Right ventricle myocardium inferior (tissue), 1 donor: ENCODE measurements at regions not wholly inside any gene's neighbourhood (a gene's known extent, or its start where the extent isn't known, plus 50 kb on each side); places are given as distances from the start of the nearest gene placed in this dataset.

Experiments
- ATAC-seq: fragments of 200-7000 bp; cut with Tn5 transposase; one replicate; pipeline ENCODE4 v1.9.1; 2020; ENCODE audit warnings: mild to moderate bottlenecking, moderate library complexity
- DNase-seq: peaks from one replicate; pipeline ENCODE4 v3.0.0; 2021; ENCODE audit errors: missing footprints
- intact Hi-C: fragments of 100-400 bp; cut with DNase I; formaldehyde crosslinking; loops from one replicate; pipeline ENCODE4 v1.11.0; 2022
- donor health status: DM: no; HTN: yes; CAD: no; lungs with severe emphysema.

GRCh38 chr2:221810245-221810644 lies 238.1 kb upstream of the EPHA4 start:
- intact Hi-C loops: no loop called here
- ATAC-seq: no peak
- no peak for DNase-seq

GRCh38 chr2:221808488-221808887 lies 236.4 kb upstream of the EPHA4 start:
- intact Hi-C loops: no loop called here
- ATAC-seq: no peak
- DNase-seq: no peak

- intact Hi-C loops: no loop called here
- DNase-seq: no peak
- no peak for ATAC-seq
Measured at GRCh38 chr2:221807706-221808105, 235.6 kb upstream of the EPHA4 start.

- intact Hi-C loops: loop anchor here (5.0 kb wide), 1 partner anchor 175 kb away; no protein-coding TSS in a partner anchor
- DNase-seq (no peak), ATAC-seq (no peak)
Measured at GRCh38 chr2:221802089-221802488, 230.0 kb upstream of the EPHA4 start.

GRCh38 chr2:221792971-221793521 lies 220.9 kb upstream of the EPHA4 start:
- ATAC-seq (no peak), DNase-seq (no peak)
- intact Hi-C loops: no loop called here

DNA sequence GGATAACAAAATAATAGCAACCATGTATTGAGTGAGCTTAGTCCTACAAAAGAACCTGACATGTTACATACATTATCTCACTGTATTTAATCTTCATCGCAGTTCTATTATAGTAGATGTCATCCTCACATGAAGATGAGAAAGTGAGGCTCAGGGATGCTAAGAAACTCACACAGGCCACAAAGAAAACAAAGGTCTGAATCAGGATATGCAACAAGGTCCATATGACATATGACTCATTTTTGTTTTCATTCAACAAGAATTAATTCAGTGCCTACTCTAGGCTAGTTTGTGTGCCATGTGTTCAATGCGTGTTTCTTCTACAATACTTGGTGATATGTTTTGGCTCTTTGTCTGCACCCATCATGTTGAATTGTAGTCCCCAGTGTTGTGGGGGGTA lies 219.7 kb upstream of the EPHA4 start:
- intact Hi-C loops: no loop called here
- DNase-seq (no peak), ATAC-seq (no peak)

DNA sequence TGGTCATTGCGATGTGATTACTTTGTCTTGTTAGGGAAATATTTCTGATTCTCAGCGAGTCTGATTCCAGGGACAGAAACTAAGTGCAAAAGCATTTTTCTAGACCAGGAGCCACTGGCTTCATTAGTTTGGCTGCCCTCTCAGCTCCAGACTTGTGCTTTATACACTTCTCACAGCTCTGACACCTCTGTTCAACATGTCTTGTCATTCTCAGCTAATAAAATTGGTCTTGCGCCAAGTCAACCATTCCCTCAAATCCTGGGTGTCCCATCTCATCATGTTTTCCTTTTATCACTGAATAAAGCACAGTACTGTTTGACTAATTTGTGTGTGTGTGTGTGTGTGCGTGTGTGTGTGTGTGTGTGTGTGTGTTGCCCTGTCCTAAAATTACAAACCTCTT lies 215.5 kb upstream of the EPHA4 start:
- no peak for DNase-seq
- intact Hi-C loops: no loop called here
- no peak for ATAC-seq

DNA sequence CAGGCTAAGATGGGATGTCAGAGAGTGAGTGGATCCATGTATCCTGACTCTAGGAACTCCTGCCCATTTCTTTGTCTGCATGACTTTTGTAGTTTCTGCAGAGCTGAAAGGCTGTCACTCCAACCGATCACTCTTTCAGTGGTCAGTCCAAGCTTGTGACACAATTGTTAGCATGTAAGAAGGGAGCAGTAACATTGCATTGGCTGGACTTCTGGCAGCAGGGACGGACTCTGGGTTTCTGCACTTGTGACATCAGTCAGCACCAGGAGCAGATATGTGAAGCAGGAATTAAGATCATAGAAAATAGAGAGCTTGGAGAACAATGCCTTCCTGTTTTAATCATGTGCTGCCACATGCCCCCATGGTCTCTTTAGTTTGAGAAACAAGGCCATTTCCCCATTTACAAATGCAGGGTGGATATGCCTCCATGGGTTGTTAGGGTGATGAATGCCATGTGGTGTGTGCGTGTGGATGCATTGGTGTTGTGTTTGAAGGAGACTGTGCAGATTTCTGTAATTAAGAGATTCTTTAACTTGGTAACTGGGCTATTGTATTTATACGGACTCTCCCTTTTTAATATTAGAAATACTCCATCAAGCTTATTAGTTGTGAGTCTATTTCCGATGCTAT lies 214.3 kb upstream of the EPHA4 start:
- DNase-seq: no peak
- intact Hi-C loops: no loop called here
- no peak for ATAC-seq

DNA sequence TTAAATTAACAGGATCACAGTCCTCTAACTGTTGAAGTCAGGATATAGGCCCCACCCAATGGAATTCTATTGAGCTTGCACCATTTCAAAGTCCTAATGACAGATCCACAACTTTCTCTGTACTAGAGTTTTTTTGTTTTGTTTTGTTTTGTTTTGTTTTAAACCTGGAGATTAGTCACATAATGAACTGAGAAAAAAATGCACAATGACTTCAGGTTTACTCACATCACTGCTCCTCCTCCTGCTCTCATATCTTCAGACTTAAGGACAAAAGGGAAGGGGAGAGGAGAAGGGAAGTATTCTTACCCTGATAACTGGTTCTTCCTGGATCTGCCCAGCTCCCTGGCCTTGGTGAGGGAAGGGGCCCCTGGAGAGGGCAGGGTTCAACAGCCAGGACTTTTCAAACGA lies 208.2 kb upstream of the EPHA4 start:
- no peak for DNase-seq
- no peak for ATAC-seq
- intact Hi-C loops: no loop called here

DNA sequence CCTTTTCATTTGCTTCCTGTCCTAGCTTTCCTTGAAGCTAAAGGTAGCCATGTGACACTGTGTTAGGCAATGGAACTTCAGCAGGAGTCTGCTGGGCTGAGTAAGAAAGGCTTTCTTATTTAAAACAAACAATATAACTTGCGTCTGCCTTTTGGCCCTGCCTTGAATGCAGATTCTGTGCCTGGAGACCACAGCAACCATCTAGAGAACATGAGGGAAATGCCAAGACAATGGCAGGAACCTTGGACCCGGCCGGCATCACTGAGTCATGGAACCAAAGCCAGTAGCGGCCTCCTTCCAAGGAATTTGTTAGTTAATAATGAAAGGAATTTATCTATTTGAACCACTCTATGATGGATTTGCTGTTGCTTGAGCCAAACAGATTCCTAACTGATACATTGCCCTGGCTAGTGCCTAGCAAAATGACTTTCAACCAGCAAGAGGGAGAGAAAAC lies 207.5 kb upstream of the EPHA4 start:
- intact Hi-C loops: no loop called here
- ATAC-seq (no peak), DNase-seq (no peak)

GRCh38 chr2:221778025-221778424 lies 205.9 kb upstream of the EPHA4 start:
- ATAC-seq (no peak), DNase-seq (no peak)
- intact Hi-C loops: no loop called here

GRCh38 chr2:221777119-221777518 lies 205.0 kb upstream of the EPHA4 start:
- intact Hi-C loops: no loop called here
- DNase-seq: no peak
- no peak for ATAC-seq

DNA sequence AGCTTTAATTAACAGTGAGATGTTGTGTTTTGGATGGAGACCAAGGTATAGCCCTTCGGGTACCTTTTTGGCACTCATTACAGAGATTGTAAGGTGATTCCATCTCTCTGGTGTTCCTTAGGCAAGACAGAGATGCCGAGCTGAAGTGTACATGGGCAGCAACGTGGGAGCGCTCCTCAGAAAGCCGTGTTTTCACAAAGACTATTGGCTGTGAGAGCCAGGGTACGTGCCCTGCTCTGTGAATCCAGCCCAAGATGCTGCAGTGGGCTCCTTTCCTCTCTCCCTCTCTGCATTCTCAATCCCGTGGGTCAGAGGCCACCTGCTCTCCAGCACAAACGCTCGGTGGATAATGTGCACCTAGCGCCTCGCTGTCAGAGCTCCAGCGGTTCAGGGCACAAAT lies 203.0 kb upstream of the EPHA4 start:
- DNase-seq (no peak), ATAC-seq (no peak)
- intact Hi-C loops: no loop called here

DNA sequence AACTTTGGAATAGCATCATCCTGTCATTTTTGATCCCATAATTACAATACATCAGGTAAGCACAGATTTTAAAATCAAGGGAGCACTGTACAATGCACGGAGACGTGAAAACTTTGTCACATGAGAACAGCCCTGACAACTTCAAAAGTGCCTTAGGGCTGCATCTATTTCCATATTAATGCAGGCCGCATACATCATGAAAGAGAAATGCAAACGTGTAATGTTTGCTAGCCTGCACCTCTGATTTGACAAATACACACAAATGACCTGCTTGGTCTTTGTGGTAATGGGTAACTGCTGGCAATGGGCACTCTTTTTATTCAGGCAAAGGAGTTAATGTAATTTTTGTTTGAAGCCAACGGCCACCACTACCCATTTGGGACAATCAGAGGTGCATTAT lies 202.0 kb upstream of the EPHA4 start:
- intact Hi-C loops: no loop called here
- DNase-seq (no peak), ATAC-seq (no peak)

GRCh38 chr2:221771297-221771696 lies 199.2 kb upstream of the EPHA4 start:
- no peak for ATAC-seq
- no peak for DNase-seq
- intact Hi-C loops: no loop called here

- intact Hi-C loops: no loop called here
- ATAC-seq (no peak), DNase-seq (no peak)
Measured at GRCh38 chr2:221767106-221768012, 195.3 kb upstream of the EPHA4 start.

DNA sequence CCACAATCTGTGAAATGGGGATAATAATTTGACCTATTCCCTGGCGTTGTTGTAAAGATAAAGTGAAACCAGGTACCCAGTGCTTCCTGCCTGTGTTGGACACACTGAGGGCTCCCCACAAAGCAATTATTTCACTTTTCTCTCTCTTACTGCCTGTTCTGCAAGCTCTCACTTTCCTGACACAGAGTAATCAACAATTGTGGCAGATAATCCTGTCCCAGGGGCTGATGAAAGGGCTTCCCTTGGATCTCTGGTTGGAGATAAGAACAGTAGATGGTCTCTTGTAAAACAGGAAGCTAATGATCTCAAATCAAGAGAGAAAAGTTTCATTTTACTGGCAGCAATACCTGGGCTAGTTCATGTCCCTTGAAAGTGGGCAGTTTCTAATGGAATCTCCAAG lies 190.4 kb upstream of the EPHA4 start:
- intact Hi-C loops: no loop called here
- no peak for ATAC-seq
- DNase-seq: no peak

DNA sequence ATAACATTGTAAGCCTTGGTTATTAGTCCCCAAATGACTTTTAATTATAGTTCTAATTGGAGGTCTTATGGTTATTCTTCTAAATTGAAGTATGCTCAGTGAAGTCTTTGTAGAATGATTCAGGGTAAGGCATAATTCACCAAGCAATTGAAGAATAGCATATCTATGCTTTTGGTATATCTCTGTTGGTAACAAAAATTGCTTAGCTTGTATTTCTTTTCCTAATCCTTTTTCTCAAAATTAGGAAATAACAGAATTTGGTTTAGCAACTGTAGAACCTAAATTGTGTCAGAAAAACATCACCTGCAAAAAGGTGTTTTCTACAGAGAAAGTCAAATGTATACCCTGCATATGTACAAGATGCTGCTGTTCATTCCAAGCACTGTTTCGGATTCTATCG lies 189.2 kb upstream of the EPHA4 start:
- DNase-seq: no peak
- ATAC-seq: no peak
- intact Hi-C loops: no loop called here

GRCh38 chr2:221758076-221758475 lies 186.0 kb upstream of the EPHA4 start:
- no peak for ATAC-seq
- intact Hi-C loops: no loop called here

DNA sequence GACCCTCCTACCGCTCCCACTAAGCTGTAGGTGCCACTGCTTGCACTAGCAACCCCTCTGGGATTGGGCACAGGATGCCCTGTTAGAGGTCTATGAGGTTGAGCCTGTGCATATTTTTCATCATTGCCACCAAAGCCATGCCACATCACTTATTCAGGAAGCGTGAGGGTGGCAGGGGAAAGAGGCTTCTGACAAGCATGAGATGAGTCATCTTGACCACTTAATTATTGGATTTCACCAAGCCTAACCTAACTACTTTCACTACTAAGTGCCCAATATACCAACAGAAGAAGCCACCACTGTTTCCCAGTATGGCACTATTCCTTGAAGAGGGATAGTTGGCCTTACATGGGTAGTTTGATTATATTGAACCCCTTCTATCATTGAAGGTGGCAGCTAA lies 181.3 kb upstream of the EPHA4 start:
- intact Hi-C loops: no loop called here
- ATAC-seq (no peak), DNase-seq (no peak)

More at GRCh38 chr2:221758076-221758475, 186.0 kb upstream of the EPHA4 start:
- no peak for DNase-seq
